ENCODE measurements at regions not wholly inside any gene's neighbourhood (a gene's known extent, or its start where the extent isn't known, plus 50 kb on each side); places are given as distances from the start of the nearest gene placed in this dataset.

DNA sequence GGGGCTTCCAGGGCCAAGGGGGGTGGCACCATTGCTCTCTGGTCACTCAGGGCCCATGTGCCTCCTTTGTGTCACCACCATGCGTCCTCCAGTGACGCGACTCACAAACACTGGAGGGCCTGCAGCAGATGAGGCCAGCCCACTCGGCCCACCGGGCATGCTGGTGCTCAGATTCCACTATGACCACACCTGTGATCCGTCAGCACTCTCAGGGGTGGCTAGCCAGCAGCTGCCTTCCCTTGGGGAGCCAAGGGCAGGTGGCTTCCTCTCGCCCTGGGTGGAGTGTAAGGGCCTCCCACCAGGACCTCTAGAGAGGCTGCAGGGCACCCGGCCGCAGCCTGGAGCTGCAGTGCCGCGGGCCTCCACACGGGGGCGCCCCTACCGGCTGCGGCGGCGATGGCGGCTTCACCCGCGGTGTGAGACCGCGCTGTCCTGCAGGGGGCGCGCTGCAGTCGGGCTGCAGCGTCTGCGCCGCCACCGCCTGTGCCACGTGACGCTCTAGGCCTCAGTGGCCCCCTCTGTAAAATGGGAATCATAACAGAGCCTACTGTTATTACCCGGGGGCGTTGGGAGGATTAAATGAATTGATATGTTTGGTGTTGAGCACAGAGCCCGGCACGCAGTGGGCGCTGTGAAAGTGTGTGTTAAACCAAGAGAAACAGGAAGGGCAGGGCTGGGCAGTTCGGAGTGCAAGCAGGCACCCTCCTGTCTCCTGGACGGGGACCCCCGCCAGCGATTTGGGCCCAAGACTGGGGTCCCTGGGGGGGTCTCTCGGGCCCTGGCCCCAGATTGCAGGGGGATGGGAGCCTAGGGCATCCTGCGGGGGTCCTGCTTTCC, 192.4 kb upstream of the GSE1 start:
- H3K27me3 ChIP-seq (ENCODE audit: control insufficient read depth, extremely low read depth, insufficient read depth, low read length): peaks cover 15% of the 10 kb centered on the region
- FAIRE-seq: no peak
- H3K4me2 ChIP-seq (ENCODE audit: control insufficient read depth, extremely low read depth, insufficient read depth, low read depth, low read length): no peak overlapping the region
- H3K4me3 ChIP-seq (ENCODE audit: control insufficient read depth in 2 of 3, extremely low read depth in 1 of 3, insufficient read depth in 2 of 3, low read depth in 1 of 3, low read length in 3 of 3): no peak overlapping the region
- H3K9me3 ChIP-seq (ENCODE audit: control insufficient read depth, low read depth, low read length): no peaks in the 10 kb centered on the region
- H4K20me1 ChIP-seq (ENCODE audit: control insufficient read depth, extremely low read depth, insufficient read depth, low read length): peaks cover 5% of the 10 kb centered on the region
- H2AFZ ChIP-seq (ENCODE audit: control insufficient read depth, low read length): no peak overlapping the region
- no peaks in the 10 kb centered on the region for H3K9me1 ChIP-seq (ENCODE audit: control insufficient read depth, extremely low read depth, insufficient read depth, low read length)
- no peaks in the 10 kb centered on the region for H3K79me2 ChIP-seq (ENCODE audit: control insufficient read depth, insufficient read depth, low read length)
- H3K27ac ChIP-seq (ENCODE audit: control insufficient read depth, insufficient read depth, low read length): no peak overlapping the region
- no peak for DNase-seq (ENCODE audit: low read depth, low spot score)
- H3K36me3 ChIP-seq (ENCODE audit: control insufficient read depth in 2 of 2, extremely low read depth in 1 of 2, insufficient read depth in 2 of 2, low read length in 2 of 2): no peaks in the 10 kb centered on the region
- dilution Hi-C loops (cut with MboI; ENCODE audit: extremely low pct_ligation_motif_present, low sequenced_read_pairs): no loop called here
- TF ChIP-seq EZH2 (IDR thresholded peaks at IDR 0.05; ENCODE audit: low read length): no peak
- TF ChIP-seq, protein P1, sequence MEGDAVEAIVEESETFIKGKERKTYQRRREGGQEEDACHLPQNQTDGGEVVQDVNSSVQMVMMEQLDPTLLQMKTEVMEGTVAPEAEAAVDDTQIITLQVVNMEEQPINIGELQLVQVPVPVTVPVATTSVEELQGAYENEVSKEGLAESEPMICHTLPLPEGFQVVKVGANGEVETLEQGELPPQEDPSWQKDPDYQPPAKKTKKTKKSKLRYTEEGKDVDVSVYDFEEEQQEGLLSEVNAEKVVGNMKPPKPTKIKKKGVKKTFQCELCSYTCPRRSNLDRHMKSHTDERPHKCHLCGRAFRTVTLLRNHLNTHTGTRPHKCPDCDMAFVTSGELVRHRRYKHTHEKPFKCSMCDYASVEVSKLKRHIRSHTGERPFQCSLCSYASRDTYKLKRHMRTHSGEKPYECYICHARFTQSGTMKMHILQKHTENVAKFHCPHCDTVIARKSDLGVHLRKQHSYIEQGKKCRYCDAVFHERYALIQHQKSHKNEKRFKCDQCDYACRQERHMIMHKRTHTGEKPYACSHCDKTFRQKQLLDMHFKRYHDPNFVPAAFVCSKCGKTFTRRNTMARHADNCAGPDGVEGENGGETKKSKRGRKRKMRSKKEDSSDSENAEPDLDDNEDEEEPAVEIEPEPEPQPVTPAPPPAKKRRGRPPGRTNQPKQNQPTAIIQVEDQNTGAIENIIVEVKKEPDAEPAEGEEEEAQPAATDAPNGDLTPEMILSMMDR (optimal IDR thresholded peaks at IDR 0.05 in 1 of 3, IDR thresholded peaks at IDR 0.05 in 1 of 3, conservative IDR thresholded peaks at IDR 0.05 in 1 of 3; ENCODE audit: extremely low read depth in 1 of 3, insufficient read depth in 2 of 3, low read length in 3 of 3): peak; percentile 94 to 96 (median 95)
- no peak overlapping the region for H3K9ac ChIP-seq (ENCODE audit: control insufficient read depth, extremely low read depth, insufficient read depth, low read length)
- peaks cover 6% of the 10 kb centered on the region for H3K4me1 ChIP-seq (ENCODE audit: control insufficient read depth, extremely low read depth, insufficient read depth, low read length)

DNA sequence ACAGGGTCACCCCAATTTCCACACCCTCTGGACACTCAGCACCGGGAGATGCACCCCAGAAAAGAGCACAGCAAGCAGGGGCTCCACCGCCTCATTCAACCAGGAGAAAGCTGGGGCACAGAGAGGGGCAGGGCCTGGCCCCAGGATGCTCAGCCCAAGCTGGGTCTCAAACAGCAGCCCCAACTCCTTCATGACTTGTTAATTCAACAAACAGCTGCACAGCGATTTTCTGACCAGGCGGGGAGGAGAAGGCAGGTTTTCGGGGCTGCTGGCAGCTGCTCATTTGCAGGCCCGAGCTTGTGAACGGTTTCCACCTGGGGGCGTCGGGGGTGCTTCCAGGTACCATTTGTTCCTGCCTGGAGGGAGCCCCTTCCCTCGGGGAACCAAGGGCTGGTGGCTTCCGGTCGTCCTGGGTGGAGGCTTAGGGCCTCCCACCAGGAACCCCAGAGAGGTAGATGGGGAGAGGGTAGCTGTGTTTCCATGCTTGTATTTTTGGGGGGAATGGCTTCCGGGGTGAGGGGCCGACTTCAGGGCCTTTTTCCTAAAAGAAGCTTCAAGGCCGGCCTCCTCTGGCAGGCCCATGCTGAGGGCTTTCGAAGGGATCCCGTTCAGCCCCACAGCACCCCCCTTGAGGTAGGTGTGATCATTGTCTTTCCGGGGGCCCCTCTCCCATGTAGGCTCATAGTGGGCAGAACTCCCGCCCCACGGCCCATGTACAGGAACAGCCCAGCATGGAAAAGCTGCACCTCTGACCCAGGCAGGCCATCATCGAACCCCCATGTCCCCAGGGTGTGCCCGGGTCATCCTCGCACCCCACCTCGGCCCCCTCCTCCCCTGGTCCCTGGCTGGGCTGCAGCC, 191.6 kb upstream of the GSE1 start:
- Histone ChIP-seq H3K9ac (ENCODE audit: control insufficient read depth, extremely low read depth, insufficient read depth, low read length) (no peak overlapping the region), H3K4me3 (ENCODE audit: control insufficient read depth in 2 of 3, extremely low read depth in 1 of 3, insufficient read depth in 2 of 3, low read depth in 1 of 3, low read length in 3 of 3) (no peak overlapping the region), H3K27me3 (ENCODE audit: control insufficient read depth, extremely low read depth, insufficient read depth, low read length) (peaks cover 15% of the 10 kb centered on the region), H3K4me1 (ENCODE audit: control insufficient read depth, extremely low read depth, insufficient read depth, low read length) (peaks cover 2% of the 10 kb centered on the region), H4K20me1 (ENCODE audit: control insufficient read depth, extremely low read depth, insufficient read depth, low read length) (peaks cover 5% of the 10 kb centered on the region), H3K36me3 (ENCODE audit: control insufficient read depth in 2 of 2, extremely low read depth in 1 of 2, insufficient read depth in 2 of 2, low read length in 2 of 2) (no peaks in the 10 kb centered on the region), H3K4me2 (ENCODE audit: control insufficient read depth, extremely low read depth, insufficient read depth, low read depth, low read length) (no peak overlapping the region), H3K9me1 (ENCODE audit: control insufficient read depth, extremely low read depth, insufficient read depth, low read length) (no peaks in the 10 kb centered on the region), H3K79me2 (ENCODE audit: control insufficient read depth, insufficient read depth, low read length) (no peaks in the 10 kb centered on the region), H3K27ac (ENCODE audit: control insufficient read depth, insufficient read depth, low read length) (no peak overlapping the region), H3K9me3 (ENCODE audit: control insufficient read depth, low read depth, low read length) (no peaks in the 10 kb centered on the region), H2AFZ (ENCODE audit: control insufficient read depth, low read length) (no peak overlapping the region)
- dilution Hi-C loops (cut with MboI; ENCODE audit: extremely low pct_ligation_motif_present, low sequenced_read_pairs): no loop called here
- DNase-seq (ENCODE audit: low read depth, low spot score) (no peak), FAIRE-seq (no peak)
- TF ChIP-seq EZH2 (IDR thresholded peaks at IDR 0.05; ENCODE audit: low read length): no peak
- TF ChIP-seq, protein P1 (optimal IDR thresholded peaks at IDR 0.05 in 1 of 3, IDR thresholded peaks at IDR 0.05 in 1 of 3, conservative IDR thresholded peaks at IDR 0.05 in 1 of 3; ENCODE audit: extremely low read depth in 1 of 3, insufficient read depth in 2 of 3, low read length in 3 of 3): no peak
